ENCODE measurements at regions not wholly inside any gene's neighbourhood (a gene's known extent, or its start where the extent isn't known, plus 50 kb on each side); places are given as distances from the start of the nearest gene placed in this dataset.

- H3K36me3 ChIP-seq = no peaks in the 10 kb centered on the region
- H3K27me3 ChIP-seq = no peaks in the 10 kb centered on the region
- TF ChIP-seq CTCF (IDR thresholded peaks at IDR 0.05; ENCODE audit: low read depth, low read length) = no peak
- H3K4me3 ChIP-seq (ENCODE audit: low read depth, low read length) = no peak overlapping the region
- no peak for DNase-seq
- H3K9me3 ChIP-seq = no peaks in the 10 kb centered on the region
- no peaks in the 10 kb centered on the region for H3K4me1 ChIP-seq
Measured at GRCh38 chr3:148428862-148429605, 268.7 kb upstream of the AGTR1 start.

GRCh38 chr3:148433665-148434064 is 264.0 kb upstream of the AGTR1 start:
- no peaks in the 10 kb centered on the region for H3K9me3 ChIP-seq
- no peak overlapping the region for H3K4me3 ChIP-seq (ENCODE audit: low read depth, low read length)
- no peak for DNase-seq
- H3K4me1 ChIP-seq = no peaks in the 10 kb centered on the region
- H3K36me3 ChIP-seq = no peaks in the 10 kb centered on the region
- no peaks in the 10 kb centered on the region for H3K27me3 ChIP-seq
- no peak for TF ChIP-seq CTCF (IDR thresholded peaks at IDR 0.05; ENCODE audit: low read depth, low read length)

- no peaks in the 10 kb centered on the region for H3K9me3 ChIP-seq
- no peak overlapping the region for H3K4me3 ChIP-seq (ENCODE audit: low read depth, low read length)
- H3K36me3 ChIP-seq = no peaks in the 10 kb centered on the region
- H3K27me3 ChIP-seq = no peaks in the 10 kb centered on the region
- TF ChIP-seq CTCF (IDR thresholded peaks at IDR 0.05; ENCODE audit: low read depth, low read length) = no peak
- DNase-seq = no peak
- H3K4me1 ChIP-seq = no peaks in the 10 kb centered on the region
Measured at GRCh38 chr3:148435534-148435933, 262.2 kb upstream of the AGTR1 start.

- no peak for TF ChIP-seq CTCF (IDR thresholded peaks at IDR 0.05; ENCODE audit: low read depth, low read length)
- no peak for DNase-seq
- Histone ChIP-seq H3K9me3 (no peaks in the 10 kb centered on the region), H3K4me3 (ENCODE audit: low read depth, low read length) (no peak overlapping the region), H3K4me1 (no peaks in the 10 kb centered on the region), H3K36me3 (no peaks in the 10 kb centered on the region), H3K27me3 (no peaks in the 10 kb centered on the region; the same call in 1 of the 2 replicates)
Measured at GRCh38 chr3:148439254-148439822, 258.4 kb upstream of the AGTR1 start.

GRCh38 chr3:148441191-148441590 is 256.5 kb upstream of the AGTR1 start:
- no peaks in the 10 kb centered on the region for H3K4me1 ChIP-seq
- H3K27me3 ChIP-seq = no peaks in the 10 kb centered on the region; the same call in 1 of the 2 replicates
- no peaks in the 10 kb centered on the region for H3K36me3 ChIP-seq
- H3K9me3 ChIP-seq = no peaks in the 10 kb centered on the region
- no peak for TF ChIP-seq CTCF (IDR thresholded peaks at IDR 0.05; ENCODE audit: low read depth, low read length)
- no peak for DNase-seq
- no peak overlapping the region for H3K4me3 ChIP-seq (ENCODE audit: low read depth, low read length)

GRCh38 chr3:148450819-148451218 is 246.9 kb upstream of the AGTR1 start:
- no peaks in the 10 kb centered on the region for H3K4me1 ChIP-seq
- no peaks in the 10 kb centered on the region for H3K9me3 ChIP-seq
- DNase-seq = no peak
- TF ChIP-seq CTCF (IDR thresholded peaks at IDR 0.05; ENCODE audit: low read depth, low read length) = no peak
- no peaks in the 10 kb centered on the region for H3K36me3 ChIP-seq
- no peak overlapping the region for H3K4me3 ChIP-seq (ENCODE audit: low read depth, low read length)
- no peaks in the 10 kb centered on the region for H3K27me3 ChIP-seq
